ENCODE measurements at regions not wholly inside any gene's neighbourhood (a gene's known extent, or its start where the extent isn't known, plus 50 kb on each side); places are given as distances from the start of the nearest gene placed in this dataset.

GRCh38 chrX:25108481-25108880 is 92.7 kb upstream of the ARX start:
- TF ChIP-seq SP3 (tag by site-specific recombination; IDR thresholded peaks at IDR 0.05): no peak
- no peak for TF ChIP-seq ZNF114 (tag by site-specific recombination; IDR thresholded peaks at IDR 0.05)
- no peak for TF ChIP-seq ZNF366 (tag by site-specific recombination; conservative IDR thresholded peaks at IDR 0.05)
- no peak overlapping the region for H3K27ac ChIP-seq (ENCODE audit: extremely low read depth, low read depth, low read length)
- no peaks in the 10 kb centered on the region for H3K9me3 ChIP-seq (ENCODE audit: control insufficient read depth, insufficient read depth, low read depth, low read length)
- no peak overlapping the region for H3K4me3 ChIP-seq (ENCODE audit: low read depth, low read length)
- H3K4me1 ChIP-seq (ENCODE audit: control insufficient read depth, insufficient read depth, low read length): no peaks in the 10 kb centered on the region
- H3K36me3 ChIP-seq (ENCODE audit: control insufficient read depth in 2 of 2, insufficient read depth in 1 of 2, low read length in 2 of 2): no peaks in the 10 kb centered on the region
- CTCF ChIA-PET: interaction anchor here (0.9 kb wide), 1 partner anchor 34 kb away, joined by 6 read pairs; no protein-coding TSS in a partner anchor
- POLR2A ChIA-PET: no interaction called here

GRCh38 chrX:25105221-25105620 is 89.5 kb upstream of the ARX start:
- H3K4me3 ChIP-seq (ENCODE audit: low read depth, low read length): no peak overlapping the region
- no peaks in the 10 kb centered on the region for H3K4me1 ChIP-seq (ENCODE audit: control insufficient read depth, insufficient read depth, low read length)
- no peak overlapping the region for H3K27ac ChIP-seq (ENCODE audit: extremely low read depth, low read depth, low read length)
- H3K9me3 ChIP-seq (ENCODE audit: control insufficient read depth, insufficient read depth, low read depth, low read length): no peaks in the 10 kb centered on the region
- no peak for TF ChIP-seq ZNF398 (tag by site-specific recombination; IDR thresholded peaks at IDR 0.05)
- TF ChIP-seq ZNF645 (tag by site-specific recombination; IDR thresholded peaks at IDR 0.05): no peak
- no peak for TF ChIP-seq ZNF324 (tag by site-specific recombination; IDR thresholded peaks at IDR 0.05)
- no peak for TF ChIP-seq KLF16 (tag by site-specific recombination; IDR thresholded peaks at IDR 0.05)
- no peak for TF ChIP-seq AEBP2 (tag by site-specific recombination; IDR thresholded peaks at IDR 0.05; ENCODE audit: borderline replicate concordance)
- TF ChIP-seq ZFP69B (tag by site-specific recombination; IDR thresholded peaks at IDR 0.05): no peak
- no peak for TF ChIP-seq PRDM2 (tag by site-specific recombination; IDR thresholded peaks at IDR 0.05; ENCODE audit: borderline replicate concordance)
- TF ChIP-seq ZNF837 (tag by site-specific recombination; IDR thresholded peaks at IDR 0.05): no peak
- TF ChIP-seq ZNF184 (tag by site-specific recombination; IDR thresholded peaks at IDR 0.05): no peak
- no peak for TF ChIP-seq ZNF792 (tag by site-specific recombination; IDR thresholded peaks at IDR 0.05)
- no peak for TF ChIP-seq CTCF (tag by site-specific recombination; IDR thresholded peaks at IDR 0.05)
- TF ChIP-seq ZNF658 (tag by site-specific recombination; IDR thresholded peaks at IDR 0.05): no peak
- TF ChIP-seq ZNF248 (tag by site-specific recombination; IDR thresholded peaks at IDR 0.05): no peak
- TF ChIP-seq ZNF202 (tag by site-specific recombination; IDR thresholded peaks at IDR 0.05; ENCODE audit: borderline replicate concordance): no peak
- no peak for TF ChIP-seq ZSCAN16 (tag by site-specific recombination; IDR thresholded peaks at IDR 0.05)
- no peak for TF ChIP-seq ZFP3 (tag by site-specific recombination; IDR thresholded peaks at IDR 0.05; ENCODE audit: low read depth)
- TF ChIP-seq ZNF146 (tag by site-specific recombination; IDR thresholded peaks at IDR 0.05): no peak
- ChIA-PET CTCF (no interaction called here), POLR2A (no interaction called here)
- no peaks in the 10 kb centered on the region for H3K36me3 ChIP-seq (ENCODE audit: control insufficient read depth in 2 of 2, insufficient read depth in 1 of 2, low read length in 2 of 2)
